Stomach (tissue), 4 donors: ENCODE measurements at regions not wholly inside any gene's neighbourhood (a gene's known extent, or its start where the extent isn't known, plus 50 kb on each side); places are given as distances from the start of the nearest gene placed in this dataset.

Source experiments
- POLR2A ChIP-seq, 4 donors: fragments of 450-650 bp; IDR thresholded peaks; one replicate each; pipeline ENCODE4 v1.6.1; 2016; ENCODE audit warnings: antibody characterized with exemption in 4 of 4, control low read depth in 2 of 4, mild to moderate bottlenecking in 1 of 4, moderate library complexity in 1 of 4
- TF ChIP-seq, protein P1 (sequence below), 7 experiments: fragments of 450-650 bp in 4 of 7; fragments of 200-600 bp in 3 of 7; sonication (generic) in 3 of 7; IDR thresholded peaks; one replicate each; pipeline ENCODE4 v1.5.1; 2016 to 2019; ENCODE audit warnings: antibody characterized with exemption in 7 of 7, control low read depth in 2 of 7, mild to moderate bottlenecking in 1 of 7

DNA sequence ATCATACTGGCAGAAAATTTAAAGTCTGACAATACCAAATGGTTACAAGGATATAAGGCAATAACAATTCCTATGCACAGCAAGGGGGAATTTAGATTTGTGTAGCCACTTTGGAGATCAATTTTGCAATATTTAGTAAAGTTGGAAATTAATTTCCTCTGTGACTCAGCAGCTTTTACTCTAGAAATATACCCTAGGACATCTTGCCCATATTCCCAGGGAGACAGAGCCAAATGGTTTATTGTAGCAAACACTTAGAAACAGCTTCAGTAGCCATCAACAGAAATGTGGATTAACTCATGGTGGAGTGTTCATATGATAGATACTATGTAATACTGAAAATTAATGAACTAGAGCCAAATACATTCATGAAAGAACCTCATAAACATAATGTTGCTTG lies 104.6 kb downstream of the BACH1 start:
- TF ChIP-seq, protein P1, sequence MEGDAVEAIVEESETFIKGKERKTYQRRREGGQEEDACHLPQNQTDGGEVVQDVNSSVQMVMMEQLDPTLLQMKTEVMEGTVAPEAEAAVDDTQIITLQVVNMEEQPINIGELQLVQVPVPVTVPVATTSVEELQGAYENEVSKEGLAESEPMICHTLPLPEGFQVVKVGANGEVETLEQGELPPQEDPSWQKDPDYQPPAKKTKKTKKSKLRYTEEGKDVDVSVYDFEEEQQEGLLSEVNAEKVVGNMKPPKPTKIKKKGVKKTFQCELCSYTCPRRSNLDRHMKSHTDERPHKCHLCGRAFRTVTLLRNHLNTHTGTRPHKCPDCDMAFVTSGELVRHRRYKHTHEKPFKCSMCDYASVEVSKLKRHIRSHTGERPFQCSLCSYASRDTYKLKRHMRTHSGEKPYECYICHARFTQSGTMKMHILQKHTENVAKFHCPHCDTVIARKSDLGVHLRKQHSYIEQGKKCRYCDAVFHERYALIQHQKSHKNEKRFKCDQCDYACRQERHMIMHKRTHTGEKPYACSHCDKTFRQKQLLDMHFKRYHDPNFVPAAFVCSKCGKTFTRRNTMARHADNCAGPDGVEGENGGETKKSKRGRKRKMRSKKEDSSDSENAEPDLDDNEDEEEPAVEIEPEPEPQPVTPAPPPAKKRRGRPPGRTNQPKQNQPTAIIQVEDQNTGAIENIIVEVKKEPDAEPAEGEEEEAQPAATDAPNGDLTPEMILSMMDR (IDR thresholded peaks at IDR 0.05): no peak
- no peak for TF ChIP-seq POLR2A (IDR thresholded peaks at IDR 0.05)
